ENCODE measurements at regions not wholly inside any gene's neighbourhood (a gene's known extent, or its start where the extent isn't known, plus 50 kb on each side); places are given as distances from the start of the nearest gene placed in this dataset.

DNA sequence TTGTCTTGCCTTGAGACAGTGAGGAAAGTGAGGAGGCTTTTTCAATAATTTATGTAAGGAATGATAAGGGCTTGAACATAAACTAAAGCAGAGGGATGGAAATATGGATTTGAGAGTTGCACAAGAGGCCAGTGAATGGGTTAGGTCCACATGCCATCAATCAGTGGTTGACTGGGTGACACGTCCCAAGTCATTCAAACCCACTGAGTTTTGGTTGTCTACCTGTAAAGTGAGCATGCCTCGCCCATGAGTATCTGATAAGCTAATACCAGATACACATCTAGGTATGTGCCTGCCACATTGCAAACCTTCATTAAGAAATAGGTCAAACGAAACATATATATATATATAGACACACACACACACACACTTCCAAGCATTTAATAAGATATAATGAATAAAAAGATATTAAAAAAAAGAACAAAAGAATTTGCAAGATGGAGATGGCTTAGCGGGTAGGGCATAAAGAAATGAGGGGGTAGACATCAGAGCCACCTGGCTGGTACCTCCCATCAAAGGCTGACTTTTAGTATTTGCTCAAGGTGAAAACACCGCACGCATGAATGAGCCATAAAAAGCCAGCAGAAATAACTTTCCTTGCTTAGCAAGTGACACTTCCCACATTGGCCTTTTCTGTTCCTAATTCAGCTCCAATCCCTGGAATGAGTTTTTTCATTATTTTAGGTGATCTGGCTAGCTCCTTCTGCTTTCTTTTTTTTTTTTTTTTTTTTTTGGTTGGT, 109.1 kb upstream of the GGTLC1 start:
- DNase-seq = no peak

DNA sequence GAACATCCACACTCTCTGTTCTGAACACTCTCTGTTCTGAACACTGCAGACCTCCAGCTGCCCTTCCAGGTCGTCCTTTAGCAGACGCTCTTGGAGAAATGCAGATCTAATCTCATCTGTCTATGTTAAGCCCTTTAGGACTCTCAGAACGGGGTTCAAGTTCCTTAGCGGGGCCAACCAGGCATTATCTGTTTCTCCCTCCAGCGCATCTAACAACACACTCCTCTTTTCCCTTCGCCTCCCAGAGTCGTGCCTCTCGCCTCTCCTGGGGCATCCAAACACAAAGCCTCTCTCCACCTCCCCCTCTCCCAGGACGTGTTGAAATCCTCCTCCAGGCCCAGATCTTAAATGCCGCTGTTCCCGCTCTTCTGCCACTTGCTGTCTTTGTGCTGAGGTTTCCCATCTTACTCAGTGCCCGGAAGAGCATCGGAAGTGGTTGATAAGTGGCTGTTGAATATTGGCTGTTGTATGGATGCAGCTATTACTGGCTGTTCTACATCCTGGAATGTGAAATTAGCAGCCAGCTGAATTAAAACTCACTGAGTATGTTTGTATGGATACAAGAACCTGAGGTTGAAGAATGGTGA, 108.4 kb upstream of the GGTLC1 start:
- DNase-seq = no peak

DNA sequence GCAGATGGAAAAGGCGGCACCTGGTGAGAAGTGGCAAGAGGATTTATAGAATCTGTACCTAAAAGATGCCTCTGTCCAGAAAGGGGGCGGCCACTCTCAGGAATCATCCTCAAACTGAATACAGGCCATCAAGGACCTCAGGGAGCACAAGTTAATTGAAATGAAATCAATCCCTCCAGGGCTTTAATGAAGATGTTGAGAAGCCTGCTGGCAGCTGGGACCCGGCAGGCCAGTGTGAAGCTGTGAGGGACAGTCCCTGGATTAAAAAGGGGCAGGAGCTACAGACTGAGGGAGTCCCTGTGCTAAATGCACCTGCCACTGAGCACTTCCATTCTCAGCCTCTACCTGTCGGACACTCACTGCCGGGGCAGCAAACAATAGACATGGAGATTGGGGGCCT, 107.7 kb upstream of the GGTLC1 start:
- DNase-seq = no peak

- no peak for DNase-seq
These were observed 107.2 kb upstream of the GGTLC1 start for GRCh38 chr20:24095756-24096155.

DNA sequence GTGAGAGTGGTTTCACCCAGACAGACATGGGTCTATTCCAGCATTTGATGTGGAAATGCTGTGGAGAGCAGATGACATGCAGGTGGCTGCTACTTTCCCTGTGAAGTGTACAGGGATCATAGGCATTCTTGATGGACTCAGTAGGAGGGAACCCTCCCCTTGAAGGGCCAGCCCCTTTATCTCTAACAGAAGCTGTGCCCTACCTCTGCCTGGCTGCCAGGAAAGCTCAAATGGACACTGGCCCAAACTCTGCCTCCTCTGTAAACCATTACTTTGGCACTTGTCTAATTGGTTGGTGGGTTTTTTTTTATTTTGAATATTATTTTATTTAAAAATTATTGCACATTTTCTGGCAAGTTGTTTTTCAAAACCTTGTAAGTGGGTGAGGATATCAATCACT, 106.7 kb upstream of the GGTLC1 start:
- DNase-seq = no peak

GRCh38 chr20:24089576-24089975, 101.0 kb upstream of the GGTLC1 start:
- DNase-seq = no peak

DNA sequence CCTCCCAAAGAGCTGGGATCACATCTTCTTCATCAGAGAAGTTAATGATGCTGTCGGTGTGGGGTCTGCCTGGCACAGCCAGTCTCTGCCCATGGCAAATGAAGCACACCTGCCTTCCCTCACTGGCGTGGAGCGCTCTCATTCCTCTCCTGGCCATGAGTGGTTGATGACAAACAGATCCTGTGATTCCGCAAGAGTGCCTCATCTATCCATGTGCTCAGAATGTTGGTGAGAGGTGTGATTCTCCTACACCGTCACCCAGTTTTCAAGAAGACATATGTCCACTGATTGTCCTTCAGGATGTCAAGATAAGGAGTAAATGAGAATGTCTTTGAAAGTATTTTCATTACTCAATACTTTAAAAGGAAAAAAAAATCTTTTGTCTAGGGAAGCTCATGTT, 97.5 kb upstream of the GGTLC1 start:
- no peak for DNase-seq

DNA sequence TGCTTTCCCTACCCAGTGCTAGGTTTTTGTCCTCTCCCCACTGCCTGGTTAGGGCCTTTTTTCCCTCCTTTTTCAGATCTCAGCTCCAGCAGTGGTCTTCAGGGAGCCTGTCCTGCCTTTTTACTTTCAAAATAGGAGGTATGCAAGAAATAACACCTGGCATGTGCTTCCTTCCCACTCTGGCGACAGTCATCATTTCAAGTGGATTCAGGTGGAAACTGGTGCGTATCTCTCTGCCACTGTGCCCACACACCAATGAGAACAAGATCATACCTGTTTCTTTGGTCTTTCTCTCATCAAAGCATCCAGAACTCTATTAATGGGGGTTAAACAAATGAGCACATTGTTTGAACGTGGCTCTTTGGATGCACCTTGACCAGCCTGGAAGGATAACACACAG, 95.7 kb upstream of the GGTLC1 start:
- DNase-seq = no peak

DNA sequence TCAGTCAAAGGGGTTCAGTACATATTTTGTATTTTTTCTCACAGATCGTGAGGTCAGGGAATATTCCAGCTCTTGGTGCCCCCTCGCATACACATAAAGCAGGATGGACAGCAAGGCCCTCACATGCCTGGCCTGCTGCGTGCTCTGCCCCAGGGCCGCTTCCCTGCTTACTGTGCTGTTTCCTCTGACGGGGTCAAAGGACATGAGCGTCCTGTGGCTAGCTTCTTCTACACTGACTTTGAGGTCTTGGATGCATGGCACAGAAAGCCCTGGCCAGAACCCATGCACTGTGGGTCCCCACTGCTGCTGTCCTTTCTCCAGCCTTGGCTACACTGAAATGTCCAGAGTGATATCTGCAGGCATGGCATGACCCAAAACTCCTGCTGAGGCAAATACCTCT, 92.5 kb upstream of the GGTLC1 start:
- DNase-seq = no peak

GRCh38 chr20:24079661-24080412, 91.3 kb upstream of the GGTLC1 start:
- DNase-seq = no peak

DNA sequence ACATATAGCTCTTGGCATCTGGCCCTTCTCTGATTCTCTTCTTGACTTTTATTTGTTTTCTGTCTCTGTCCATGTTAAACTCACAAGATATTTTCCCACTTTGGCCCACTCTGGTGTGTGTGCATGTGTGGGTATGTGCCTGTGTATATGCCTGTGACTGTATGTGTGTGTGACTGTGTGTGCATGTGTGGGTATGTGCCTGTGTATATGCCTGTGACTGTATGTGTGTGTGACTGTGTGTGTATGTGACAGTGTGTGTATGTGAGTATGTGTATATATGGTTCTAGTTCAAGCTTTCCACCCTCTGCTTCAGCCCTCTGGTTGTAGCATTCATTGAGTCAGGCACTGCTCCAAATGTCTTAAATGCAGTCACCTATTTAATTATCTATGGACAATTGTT, 88.6 kb upstream of the GGTLC1 start:
- DNase-seq = no peak

GRCh38 chr20:24070679-24071078, 82.1 kb upstream of the GGTLC1 start:
- no peak for DNase-seq

- no peak for DNase-seq
These were observed 77.6 kb upstream of the GGTLC1 start for GRCh38 chr20:24066076-24066700.

DNA sequence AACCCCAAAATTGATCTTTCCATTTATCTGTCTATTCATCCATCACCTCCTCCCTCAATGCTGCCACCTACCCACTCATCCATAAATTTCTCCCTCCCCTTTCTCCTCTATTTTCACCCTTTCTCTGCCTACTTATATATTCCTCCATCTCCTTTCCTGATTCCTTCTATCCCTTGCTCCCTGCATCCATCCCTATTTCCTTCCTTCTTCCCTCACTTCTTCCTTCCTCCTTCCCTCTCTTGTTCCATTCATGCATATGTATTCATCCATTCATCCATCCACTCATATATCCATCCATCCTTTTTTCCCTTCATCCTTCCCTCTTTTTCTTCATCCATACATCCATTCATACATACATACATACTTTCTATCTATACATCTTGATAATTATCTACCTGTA, 76.3 kb upstream of the GGTLC1 start:
- DNase-seq = no peak

DNA sequence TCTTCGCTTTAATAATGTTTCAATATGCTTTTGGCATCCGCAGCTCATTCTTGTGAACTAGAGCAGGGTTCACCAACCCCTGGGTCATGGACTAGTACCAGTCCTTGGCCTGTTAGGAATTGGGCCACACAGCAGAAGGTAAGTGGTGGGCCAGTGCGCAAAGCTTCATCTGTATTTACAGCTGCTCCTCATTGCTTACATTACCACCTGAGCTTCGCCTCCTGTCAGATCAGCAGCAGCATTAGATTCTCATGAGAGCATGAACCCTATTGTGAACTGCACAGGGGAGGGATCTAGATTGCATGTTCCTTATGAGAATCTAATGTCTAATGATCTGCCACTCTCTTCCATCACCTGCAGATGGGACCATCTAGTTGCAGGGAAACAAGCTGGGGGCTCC, 75.5 kb upstream of the GGTLC1 start:
- DNase-seq = no peak

GRCh38 chr20:24063100-24063499, 74.5 kb upstream of the GGTLC1 start:
- DNase-seq = no peak

- no peak for DNase-seq
These were observed 72.4 kb upstream of the GGTLC1 start for GRCh38 chr20:24060851-24061590.

- DNase-seq = no peak
These were observed 70.6 kb upstream of the GGTLC1 start for GRCh38 chr20:24059174-24059573.

GRCh38 chr20:24056491-24056890, 67.9 kb upstream of the GGTLC1 start:
- DNase-seq = no peak

DNA sequence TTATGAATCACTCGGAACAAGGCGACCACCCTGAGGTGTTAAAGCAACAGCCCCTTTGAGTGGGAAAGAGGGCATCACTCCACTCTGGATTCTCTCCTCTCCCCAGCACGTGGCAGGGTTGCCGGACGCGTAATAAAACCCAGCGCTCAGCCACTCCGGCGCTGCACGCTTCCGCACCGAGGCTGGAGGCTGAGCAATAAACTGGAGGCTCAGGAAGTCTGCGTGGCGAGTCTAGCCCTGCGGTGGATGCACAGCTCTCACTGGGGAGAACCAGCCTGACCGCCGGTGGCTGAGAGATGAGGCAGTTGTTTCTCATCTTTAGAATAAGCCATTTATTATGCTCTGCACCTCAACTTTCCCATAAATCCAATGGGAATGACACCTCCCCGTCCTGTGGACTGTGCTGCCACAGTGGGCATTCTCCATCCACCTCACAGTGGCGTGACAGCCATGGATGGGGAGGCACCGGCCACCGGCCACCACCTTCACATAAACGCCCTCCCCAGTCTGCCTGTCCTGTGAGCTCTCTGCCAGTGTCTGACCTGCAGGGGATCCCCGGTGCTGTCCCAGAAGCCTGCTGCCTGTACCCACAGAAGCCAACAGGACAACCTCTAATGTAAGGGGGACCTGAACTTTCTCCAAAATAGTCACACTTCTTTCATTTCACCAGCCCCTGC, 64.2 kb upstream of the GGTLC1 start:
- no peak for DNase-seq

GRCh38 chr20:24051160-24051559, 62.6 kb upstream of the GGTLC1 start:
- no peak for DNase-seq

DNA sequence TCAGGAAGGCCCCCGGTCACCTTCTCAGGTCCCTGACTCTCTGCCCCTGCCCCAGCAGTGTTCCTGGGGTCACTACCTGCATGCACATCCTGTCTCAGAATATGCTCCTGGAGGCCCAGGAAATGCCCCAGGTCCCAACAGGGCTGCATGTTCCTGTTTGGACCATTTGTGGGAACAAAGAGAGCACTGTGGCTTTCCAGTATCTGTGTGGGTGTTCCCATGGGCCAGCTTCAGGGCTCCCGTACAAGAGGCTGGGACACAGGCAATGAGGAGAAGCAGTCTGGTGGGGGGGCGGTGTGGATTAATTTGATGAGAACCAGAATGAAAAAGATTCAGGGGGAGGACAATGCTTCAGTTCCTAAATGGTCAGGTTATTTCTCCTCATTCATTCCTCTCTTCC, 61.5 kb upstream of the GGTLC1 start:
- no peak for DNase-seq

DNA sequence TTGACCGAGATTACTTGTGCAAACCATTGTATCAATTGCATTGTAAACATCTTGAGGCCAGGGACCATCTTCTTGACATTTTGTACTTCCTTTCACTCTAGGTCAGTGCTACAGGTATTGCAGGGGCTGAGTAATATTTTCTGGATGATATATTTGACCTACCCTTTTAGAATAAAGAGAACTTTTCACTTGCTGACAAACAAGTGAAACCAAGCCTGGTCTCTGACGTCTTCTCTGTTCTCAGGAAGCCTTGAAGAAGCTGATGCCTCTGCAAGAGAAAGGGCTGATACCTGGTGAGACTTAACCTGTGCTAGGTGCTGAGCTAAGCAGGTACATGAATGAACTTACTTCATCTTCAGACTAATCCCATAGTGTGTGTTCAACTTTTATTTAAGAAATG, 60.5 kb upstream of the GGTLC1 start:
- no peak for DNase-seq
